WTC11 (cell line): ENCODE measurements at regions not wholly inside any gene's neighbourhood (a gene's known extent, or its start where the extent isn't known, plus 50 kb on each side); places are given as distances from the start of the nearest gene placed in this dataset.

Experiments used
- ATAC-seq: fragments of 200-7000 bp; cut with Tn5 transposase; 2 replicates; pipeline ENCODE4 v1.10.0; 2021; ENCODE audit warnings: mild to moderate bottlenecking, moderate library complexity
- CTCF ChIA-PET: fragments of 300-600 bp; sonication (Branson Sonifier 250); formaldehyde crosslinking; loops from one replicate; lab custom pipeline; 2021; ENCODE audit warnings: antibody characterized with exemption; lab: Charles Lee
- POLR2A ChIA-PET: fragments of 350-600 bp; sonication (Branson Sonifier 250); formaldehyde crosslinking; loops from one replicate; lab custom pipeline; 2021; ENCODE audit warnings: antibody characterized with exemption; lab: Charles Lee
- DNase-seq: peaks from one replicate; pipeline ENCODE4 v3.0.0; 2021; ENCODE audit warnings: low spot score
- H3K27ac Mint-ChIP-seq: 2 replicates; pipeline ENCODE4 v1.8.0; 2021; ENCODE audit warnings: mixed read lengths
- H3K27me3 Mint-ChIP-seq: 2 replicates; pipeline ENCODE4 v1.8.0; 2021; ENCODE audit warnings: low read depth, mild to moderate bottlenecking, moderate library complexity, mixed read lengths
- H3K36me3 Mint-ChIP-seq: 2 replicates; pipeline ENCODE4 v1.8.0; 2021; ENCODE audit warnings: mixed read lengths
- H3K4me1 Mint-ChIP-seq: 2 replicates; pipeline ENCODE4 v1.8.0; 2022; ENCODE audit warnings: mixed read lengths
- H3K4me3 Mint-ChIP-seq: 2 replicates; pipeline ENCODE4 v1.8.0; 2021; ENCODE audit warnings: mild to moderate bottlenecking, moderate library complexity, mixed read lengths
- H3K9me3 Mint-ChIP-seq: 2 replicates; pipeline ENCODE4 v1.8.0; 2021; ENCODE audit warnings: mixed read lengths
- CDX4 ChIP-seq: fragments of 250-450 bp; sonication (Bioruptor Pico); IDR thresholded peaks from 2 replicates; pipeline ENCODE4 v1.9.0; 2021; ENCODE audit warnings: moderate library complexity, mild to moderate bottlenecking, inconsistent platforms, borderline replicate concordance
- CREM ChIP-seq: sonication (generic); formaldehyde crosslinking; IDR thresholded peaks from 2 replicates; pipeline ENCODE4 v1.8.1; 2022; ENCODE audit warnings: mild to moderate bottlenecking, missing genetic modification reagents, moderate library complexity
- ESRRA ChIP-seq: sonication (generic); formaldehyde crosslinking; IDR thresholded peaks from 2 replicates; pipeline ENCODE4 v1.8.1; 2022; ENCODE audit warnings: mild to moderate bottlenecking, missing genetic modification reagents, borderline replicate concordance
- ETV6 ChIP-seq: sonication (generic); formaldehyde crosslinking; IDR thresholded peaks from 2 replicates; pipeline ENCODE4 v1.8.1; 2022; ENCODE audit warnings: mild to moderate bottlenecking, missing genetic modification reagents
- FOXP1 ChIP-seq: sonication (generic); formaldehyde crosslinking; IDR thresholded peaks from 2 replicates; pipeline ENCODE4 v1.8.0; 2022; ENCODE audit warnings: missing genetic modification reagents, mild to moderate bottlenecking, moderate library complexity, borderline replicate concordance
- JUN ChIP-seq: sonication (generic); formaldehyde crosslinking; IDR thresholded peaks from 2 replicates; pipeline ENCODE4 v1.8.0; 2023; ENCODE audit warnings: mild to moderate bottlenecking, missing genetic modification reagents
- MXD4 ChIP-seq: fragments of 250-450 bp; sonication (Bioruptor Pico); IDR thresholded peaks from 2 replicates; pipeline ENCODE4 v1.8.0; 2021; ENCODE audit warnings: mild to moderate bottlenecking, moderate library complexity, borderline replicate concordance
- NR2C2 ChIP-seq: sonication (generic); formaldehyde crosslinking; IDR thresholded peaks from 2 replicates; pipeline ENCODE4 v1.8.0; 2022; ENCODE audit warnings: mild to moderate bottlenecking, missing genetic modification reagents
- PRDM15 ChIP-seq: sonication (generic); formaldehyde crosslinking; IDR thresholded peaks from 2 replicates; pipeline ENCODE4 v1.8.0; 2022; ENCODE audit warnings: missing genetic modification reagents
- SP1 ChIP-seq: sonication (generic); formaldehyde crosslinking; conservative IDR thresholded peaks from 2 replicates; pipeline ENCODE4 v1.8.1; 2022; ENCODE audit warnings: missing genetic modification reagents
- USF1 ChIP-seq: sonication (generic); formaldehyde crosslinking; IDR thresholded peaks from 2 replicates; pipeline ENCODE4 v1.8.0; 2022; ENCODE audit warnings: mild to moderate bottlenecking, missing genetic modification reagents
- ZNF138 ChIP-seq: sonication (generic); formaldehyde crosslinking; conservative IDR thresholded peaks from 2 replicates; pipeline ENCODE4 v1.8.1; 2022; ENCODE audit warnings: mild to moderate bottlenecking, moderate library complexity, missing genetic modification reagents
- ZNF219 ChIP-seq: sonication (generic); formaldehyde crosslinking; IDR thresholded peaks from 2 replicates; pipeline ENCODE4 v1.8.0; 2023; ENCODE audit warnings: missing genetic modification reagents, mild to moderate bottlenecking, borderline replicate concordance
- ZNF263 ChIP-seq: sonication (generic); formaldehyde crosslinking; IDR thresholded peaks from 2 replicates; pipeline ENCODE4 v1.8.1; 2022; ENCODE audit warnings: low read depth, mild to moderate bottlenecking, moderate library complexity, missing genetic modification reagents
- ZNF281 ChIP-seq: sonication (generic); formaldehyde crosslinking; IDR thresholded peaks from 2 replicates; pipeline ENCODE4 v1.8.0; 2023; ENCODE audit warnings: mild to moderate bottlenecking, missing genetic modification reagents
- ZNF423 ChIP-seq: fragments of 250-450 bp; sonication (Bioruptor Pico); IDR thresholded peaks from 2 replicates; pipeline ENCODE4 v2.1.2; 2022; ENCODE audit warnings: mild to moderate bottlenecking, moderate library complexity
- ZNF671 ChIP-seq: fragments of 250-450 bp; sonication (Bioruptor Pico); IDR thresholded peaks from 2 replicates; pipeline ENCODE4 v1.8.0; 2021; ENCODE audit warnings: mild to moderate bottlenecking
- TF ChIP-seq, protein P1 (sequence below): sonication (generic); formaldehyde crosslinking; IDR thresholded peaks from 2 replicates; pipeline ENCODE4 v1.8.1; 2023; ENCODE audit warnings: mild to moderate bottlenecking, missing genetic modification reagents, borderline replicate concordance
- TF ChIP-seq, protein P2 (sequence below): sonication (generic); formaldehyde crosslinking; IDR thresholded peaks from 2 replicates; pipeline ENCODE4 v1.8.0; 2022; ENCODE audit warnings: mild to moderate bottlenecking, missing genetic modification reagents
- TF ChIP-seq, protein P3 (sequence below): sonication (generic); formaldehyde crosslinking; IDR thresholded peaks from 2 replicates; pipeline ENCODE4 v1.8.0; 2022; ENCODE audit warnings: mild to moderate bottlenecking, missing genetic modification reagents

DNA sequence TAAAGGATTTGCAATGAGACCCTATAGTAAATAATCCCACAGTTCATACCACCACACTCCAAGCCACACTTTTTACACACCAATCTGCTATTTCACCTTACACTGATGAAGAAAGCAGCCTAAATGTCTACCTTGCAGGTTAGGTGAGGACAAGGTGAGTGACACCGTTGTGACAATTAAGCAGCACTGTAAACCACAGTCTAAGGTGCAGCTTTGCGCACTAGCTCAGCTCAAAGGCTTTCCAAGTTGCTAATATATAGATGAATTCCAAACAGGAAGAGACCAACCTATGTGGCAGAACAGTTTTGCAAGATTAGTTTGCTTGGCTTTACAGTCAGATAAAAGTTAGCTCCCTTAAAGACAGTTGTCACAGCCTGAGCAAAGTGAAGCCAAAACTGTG lies 429.5 kb upstream of the MARCKS start (continued):
- TF ChIP-seq, protein P1, sequence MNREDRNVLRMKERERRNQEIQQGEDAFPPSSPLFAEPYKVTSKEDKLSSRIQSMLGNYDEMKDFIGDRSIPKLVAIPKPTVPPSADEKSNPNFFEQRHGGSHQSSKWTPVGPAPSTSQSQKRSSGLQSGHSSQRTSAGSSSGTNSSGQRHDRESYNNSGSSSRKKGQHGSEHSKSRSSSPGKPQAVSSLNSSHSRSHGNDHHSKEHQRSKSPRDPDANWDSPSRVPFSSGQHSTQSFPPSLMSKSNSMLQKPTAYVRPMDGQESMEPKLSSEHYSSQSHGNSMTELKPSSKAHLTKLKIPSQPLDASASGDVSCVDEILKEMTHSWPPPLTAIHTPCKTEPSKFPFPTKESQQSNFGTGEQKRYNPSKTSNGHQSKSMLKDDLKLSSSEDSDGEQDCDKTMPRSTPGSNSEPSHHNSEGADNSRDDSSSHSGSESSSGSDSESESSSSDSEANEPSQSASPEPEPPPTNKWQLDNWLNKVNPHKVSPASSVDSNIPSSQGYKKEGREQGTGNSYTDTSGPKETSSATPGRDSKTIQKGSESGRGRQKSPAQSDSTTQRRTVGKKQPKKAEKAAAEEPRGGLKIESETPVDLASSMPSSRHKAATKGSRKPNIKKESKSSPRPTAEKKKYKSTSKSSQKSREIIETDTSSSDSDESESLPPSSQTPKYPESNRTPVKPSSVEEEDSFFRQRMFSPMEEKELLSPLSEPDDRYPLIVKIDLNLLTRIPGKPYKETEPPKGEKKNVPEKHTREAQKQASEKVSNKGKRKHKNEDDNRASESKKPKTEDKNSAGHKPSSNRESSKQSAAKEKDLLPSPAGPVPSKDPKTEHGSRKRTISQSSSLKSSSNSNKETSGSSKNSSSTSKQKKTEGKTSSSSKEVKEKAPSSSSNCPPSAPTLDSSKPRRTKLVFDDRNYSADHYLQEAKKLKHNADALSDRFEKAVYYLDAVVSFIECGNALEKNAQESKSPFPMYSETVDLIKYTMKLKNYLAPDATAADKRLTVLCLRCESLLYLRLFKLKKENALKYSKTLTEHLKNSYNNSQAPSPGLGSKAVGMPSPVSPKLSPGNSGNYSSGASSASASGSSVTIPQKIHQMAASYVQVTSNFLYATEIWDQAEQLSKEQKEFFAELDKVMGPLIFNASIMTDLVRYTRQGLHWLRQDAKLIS (CRISPR knock-in tag): no peak
- no peak for TF ChIP-seq USF1 (CRISPR knock-in tag)
- TF ChIP-seq ZNF281: no peak
- TF ChIP-seq MXD4: no peak
- TF ChIP-seq ZNF263: no peak
- no peak for TF ChIP-seq ZNF671 (CRISPR knock-in tag)
- no peak for TF ChIP-seq FOXP1 (CRISPR knock-in tag)
- no peak for TF ChIP-seq NR2C2 (CRISPR knock-in tag)
- no peak for TF ChIP-seq ZNF138 (CRISPR knock-in tag)
- TF ChIP-seq ESRRA (CRISPR knock-in tag): no peak
- TF ChIP-seq SP1 (CRISPR knock-in tag): no peak
- no peak for TF ChIP-seq CREM (CRISPR knock-in tag)
- no peak for TF ChIP-seq PRDM15 (CRISPR knock-in tag)
- TF ChIP-seq, all 79 proteins: peak for 0

DNA sequence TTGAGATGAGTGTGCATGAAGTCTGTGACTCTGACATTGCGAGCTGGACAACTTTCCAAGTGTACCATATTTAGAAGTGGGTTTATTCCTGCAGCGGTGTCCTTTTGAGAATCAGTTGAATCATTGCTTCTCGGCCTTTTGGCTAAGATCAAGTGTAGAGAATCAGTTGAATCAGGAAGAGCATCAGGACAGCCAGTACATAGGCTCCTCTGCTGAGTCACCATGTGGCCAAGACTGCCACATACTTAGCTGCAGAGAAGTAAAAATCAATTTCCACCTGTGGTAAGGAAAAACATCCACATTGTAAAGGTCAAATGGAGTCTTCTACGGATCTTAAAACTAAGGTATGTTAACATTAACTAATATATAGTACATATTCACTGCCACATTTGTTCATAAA lies 428.4 kb upstream of the MARCKS start:
- ATAC-seq (no peak), DNase-seq (no peak)
- H3K4me3 Mint-ChIP-seq: no peak overlapping the region
- no peaks in the 10 kb centered on the region for H3K27me3 Mint-ChIP-seq
- peaks cover 3% of the 10 kb centered on the region; the same call in 1 of the 2 replicates for H3K9me3 Mint-ChIP-seq
- CTCF ChIA-PET: no interaction called here
- POLR2A ChIA-PET: no interaction called here
- peaks cover 10% of the 10 kb centered on the region for H3K4me1 Mint-ChIP-seq
- H3K36me3 Mint-ChIP-seq: no peaks in the 10 kb centered on the region
- H3K27ac Mint-ChIP-seq: no peak overlapping the region
- TF ChIP-seq ETV6 (CRISPR knock-in tag): no peak
- TF ChIP-seq, protein P2, sequence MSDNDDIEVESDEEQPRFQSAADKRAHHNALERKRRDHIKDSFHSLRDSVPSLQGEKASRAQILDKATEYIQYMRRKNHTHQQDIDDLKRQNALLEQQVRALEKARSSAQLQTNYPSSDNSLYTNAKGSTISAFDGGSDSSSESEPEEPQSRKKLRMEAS (CRISPR knock-in tag): no peak
- no peak for TF ChIP-seq CDX4 (CRISPR knock-in tag)
- no peak for TF ChIP-seq JUN
- TF ChIP-seq ZNF219 (CRISPR knock-in tag): no peak
- TF ChIP-seq ZNF423 (CRISPR knock-in tag): no peak
- TF ChIP-seq, protein P3, sequence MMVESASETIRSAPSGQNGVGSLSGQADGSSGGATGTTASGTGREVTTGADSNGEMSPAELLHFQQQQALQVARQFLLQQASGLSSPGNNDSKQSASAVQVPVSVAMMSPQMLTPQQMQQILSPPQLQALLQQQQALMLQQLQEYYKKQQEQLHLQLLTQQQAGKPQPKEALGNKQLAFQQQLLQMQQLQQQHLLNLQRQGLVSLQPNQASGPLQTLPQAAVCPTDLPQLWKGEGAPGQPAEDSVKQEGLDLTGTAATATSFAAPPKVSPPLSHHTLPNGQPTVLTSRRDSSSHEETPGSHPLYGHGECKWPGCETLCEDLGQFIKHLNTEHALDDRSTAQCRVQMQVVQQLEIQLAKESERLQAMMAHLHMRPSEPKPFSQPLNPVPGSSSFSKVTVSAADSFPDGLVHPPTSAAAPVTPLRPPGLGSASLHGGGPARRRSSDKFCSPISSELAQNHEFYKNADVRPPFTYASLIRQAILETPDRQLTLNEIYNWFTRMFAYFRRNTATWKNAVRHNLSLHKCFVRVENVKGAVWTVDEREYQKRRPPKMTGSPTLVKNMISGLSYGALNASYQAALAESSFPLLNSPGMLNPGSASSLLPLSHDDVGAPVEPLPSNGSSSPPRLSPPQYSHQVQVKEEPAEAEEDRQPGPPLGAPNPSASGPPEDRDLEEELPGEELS (CRISPR knock-in tag): no peak
- TF ChIP-seq ZNF263: no peak
